Kidney (tissue), 13 donors: ENCODE measurements at regions not wholly inside any gene's neighbourhood (a gene's known extent, or its start where the extent isn't known, plus 50 kb on each side); places are given as distances from the start of the nearest gene placed in this dataset.

ENCODE experiments used
- DNase-seq, 5 donors: peaks; one replicate each; pipeline ENCODE4 v3.0.0-alpha.2; 2013 to 2020
- FAIRE-seq: peaks from 2 replicates; lab custom pipeline; 2012; peaks lifted over from hg19 to GRCh38; lab: Jason Lieb, UNC
- H3K27ac ChIP-seq, 2 donors: one replicate each; pipeline ENCODE4 v1.7.0; 2013; ENCODE audit warnings: low read depth in 2 of 2, low read length in 2 of 2, inconsistent platforms in 1 of 2
- H3K27me3 ChIP-seq: one replicate; pipeline ENCODE4 v1.7.1; 2013; ENCODE audit warnings: low read length, inconsistent platforms; ENCODE audit not compliant: control insufficient read depth, insufficient read depth
- H3K36me3 ChIP-seq, 3 donors: one replicate each; pipeline versions ENCODE4 v1.7.0 to v1.7.1; 2013; ENCODE audit warnings: low read length in 3 of 3, control low read depth in 1 of 3, inconsistent platforms in 1 of 3; ENCODE audit not compliant: insufficient read depth in 3 of 3, control insufficient read depth in 2 of 3
- H3K4me1 ChIP-seq, 3 donors: one replicate each; pipeline versions ENCODE4 v1.7.0 to v1.7.1; 2013; ENCODE audit warnings: low read length in 3 of 3, inconsistent platforms in 1 of 3, low read depth in 1 of 3; ENCODE audit not compliant: control insufficient read depth in 2 of 3, insufficient read depth in 2 of 3
- H3K4me3 ChIP-seq, 3 donors: one replicate each; pipeline versions ENCODE4 v1.7.0 to v1.8.1; 2013; ENCODE audit warnings: low read length in 3 of 3, control low read depth in 1 of 3, inconsistent platforms in 1 of 3
- H3K9ac ChIP-seq, 3 donors: one replicate each; pipeline versions ENCODE4 v1.7.0 to v1.7.1; 2013; ENCODE audit warnings: low read length in 3 of 3, control low read depth in 1 of 3, inconsistent platforms in 1 of 3
- H3K9me3 ChIP-seq, 3 donors: one replicate each; pipeline versions ENCODE4 v1.7.0 to v1.7.1; 2013; ENCODE audit warnings: low read length in 3 of 3, control low read depth in 1 of 3, inconsistent platforms in 1 of 3; ENCODE audit not compliant: control insufficient read depth in 2 of 3, insufficient read depth in 1 of 3
- intact Hi-C: fragments of 100-400 bp; cut with DNase I; formaldehyde crosslinking; loops from one replicate; pipeline ENCODE4 v1.11.1; 2022
- TF ChIP-seq, protein P1 (sequence below): IDR thresholded peaks from 3 replicates; pipeline ENCODE4 v1.5.1; 2012; ENCODE audit warnings: mild to moderate bottlenecking, moderate library complexity, borderline replicate concordance; ENCODE audit not compliant: insufficient read depth; ENCODE audit errors: extremely low read depth
- donor health status: control.
- donor health status: control.
- donor health status: control.
- donor health status: control.
- donor health status: control.
- donor health status: DM: yes; HTN: yes; CAD: no.
- donor health status: Normal renal cell carcinoma (clear cell type).

DNA sequence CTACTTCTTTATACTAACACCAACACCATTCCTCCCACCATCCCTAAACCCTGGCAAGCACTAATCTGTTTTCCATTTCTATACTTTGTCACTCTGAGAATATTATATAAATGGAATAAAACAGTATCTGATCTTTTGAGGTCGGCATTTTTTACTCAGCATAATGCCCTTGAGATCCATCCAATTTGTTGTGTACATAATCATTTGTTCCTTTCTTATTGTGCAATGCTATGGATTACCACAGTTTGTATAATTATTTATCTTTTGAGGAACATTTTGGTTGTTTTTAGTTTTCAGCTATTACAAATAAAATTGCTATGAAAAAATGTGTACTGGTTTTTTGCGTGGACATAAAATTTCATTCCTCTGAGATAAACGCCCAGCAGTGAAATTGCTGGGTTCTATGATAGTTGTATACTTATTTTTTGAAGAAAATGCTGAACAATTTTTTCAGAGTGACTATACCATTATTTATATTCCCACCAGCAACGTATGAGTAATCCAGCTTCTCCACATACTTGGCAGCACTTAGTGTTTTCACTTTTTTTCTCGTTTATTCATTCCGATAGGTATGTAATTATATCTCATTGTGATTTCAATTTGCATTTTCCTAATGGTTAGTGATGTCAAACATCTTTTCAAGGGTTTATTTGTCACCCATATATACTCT, 154.3 kb upstream of the DCAF8L1 start:
- Histone ChIP-seq H3K36me3 (no peaks in the 10 kb centered on the region), H3K27ac (no peak overlapping the region), H3K9me3 (no peaks in the 10 kb centered on the region), H3K4me1 (no peaks in the 10 kb centered on the region), H3K4me3 (no peak overlapping the region), H3K27me3 (no peaks in the 10 kb centered on the region), H3K9ac (no peak overlapping the region)
- intact Hi-C loops: no loop called here
- FAIRE-seq (peak; percentile 6), DNase-seq (no peak)
- TF ChIP-seq, protein P1, sequence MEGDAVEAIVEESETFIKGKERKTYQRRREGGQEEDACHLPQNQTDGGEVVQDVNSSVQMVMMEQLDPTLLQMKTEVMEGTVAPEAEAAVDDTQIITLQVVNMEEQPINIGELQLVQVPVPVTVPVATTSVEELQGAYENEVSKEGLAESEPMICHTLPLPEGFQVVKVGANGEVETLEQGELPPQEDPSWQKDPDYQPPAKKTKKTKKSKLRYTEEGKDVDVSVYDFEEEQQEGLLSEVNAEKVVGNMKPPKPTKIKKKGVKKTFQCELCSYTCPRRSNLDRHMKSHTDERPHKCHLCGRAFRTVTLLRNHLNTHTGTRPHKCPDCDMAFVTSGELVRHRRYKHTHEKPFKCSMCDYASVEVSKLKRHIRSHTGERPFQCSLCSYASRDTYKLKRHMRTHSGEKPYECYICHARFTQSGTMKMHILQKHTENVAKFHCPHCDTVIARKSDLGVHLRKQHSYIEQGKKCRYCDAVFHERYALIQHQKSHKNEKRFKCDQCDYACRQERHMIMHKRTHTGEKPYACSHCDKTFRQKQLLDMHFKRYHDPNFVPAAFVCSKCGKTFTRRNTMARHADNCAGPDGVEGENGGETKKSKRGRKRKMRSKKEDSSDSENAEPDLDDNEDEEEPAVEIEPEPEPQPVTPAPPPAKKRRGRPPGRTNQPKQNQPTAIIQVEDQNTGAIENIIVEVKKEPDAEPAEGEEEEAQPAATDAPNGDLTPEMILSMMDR: no peak

DNA sequence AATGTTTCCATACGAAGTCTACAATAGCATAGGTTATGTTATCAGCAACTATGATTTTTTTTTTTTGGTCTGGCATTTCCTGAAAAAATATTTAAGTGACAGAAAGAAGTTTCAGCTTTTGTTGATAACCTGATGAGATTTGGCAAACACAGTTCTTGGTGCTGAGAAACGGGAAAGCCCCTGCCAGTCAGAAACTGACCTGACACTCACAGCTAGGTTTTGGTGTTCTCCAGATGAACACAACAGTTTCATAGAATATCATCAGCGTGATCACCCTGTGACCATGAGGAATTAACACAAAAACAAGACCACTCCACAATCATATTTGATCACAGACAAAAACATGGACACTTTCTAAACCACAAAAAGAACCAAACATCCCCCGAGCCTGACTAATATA, 152.5 kb upstream of the DCAF8L1 start:
- Histone ChIP-seq H3K9ac (no peak overlapping the region), H3K27ac (no peak overlapping the region), H3K9me3 (no peaks in the 10 kb centered on the region), H3K4me3 (no peak overlapping the region), H3K4me1 (no peaks in the 10 kb centered on the region), H3K36me3 (no peaks in the 10 kb centered on the region), H3K27me3 (no peaks in the 10 kb centered on the region)
- intact Hi-C loops: no loop called here
- TF ChIP-seq, protein P1: no peak
- FAIRE-seq: no peak
- DNase-seq: no peak

DNA sequence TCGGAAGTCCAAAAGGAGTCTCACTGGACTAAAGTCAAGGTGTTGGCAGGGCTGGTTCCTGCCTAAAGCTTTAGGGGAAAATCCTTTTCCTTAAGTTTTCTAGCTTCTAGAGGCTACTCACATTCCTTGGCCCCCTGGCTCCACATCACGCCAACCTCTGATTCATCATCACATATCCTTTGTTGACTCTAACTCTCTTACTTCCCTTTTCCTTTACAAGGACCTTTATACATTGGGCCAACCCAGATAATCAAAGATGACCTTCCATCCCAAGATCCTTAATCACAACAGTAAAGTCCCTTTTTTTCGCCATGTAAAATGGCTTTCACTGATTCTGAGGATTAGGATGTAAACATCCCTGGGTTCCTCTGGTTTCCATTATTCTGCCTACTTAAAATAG, 146.4 kb upstream of the DCAF8L1 start:
- Histone ChIP-seq H3K4me3 (no peak overlapping the region), H3K4me1 (no peaks in the 10 kb centered on the region), H3K27ac (no peak overlapping the region), H3K9me3 (no peaks in the 10 kb centered on the region), H3K9ac (no peak overlapping the region), H3K36me3 (no peaks in the 10 kb centered on the region), H3K27me3 (no peaks in the 10 kb centered on the region)
- no peak for FAIRE-seq
- intact Hi-C loops: no loop called here
- TF ChIP-seq, protein P1: no peak
- DNase-seq: no peak

DNA sequence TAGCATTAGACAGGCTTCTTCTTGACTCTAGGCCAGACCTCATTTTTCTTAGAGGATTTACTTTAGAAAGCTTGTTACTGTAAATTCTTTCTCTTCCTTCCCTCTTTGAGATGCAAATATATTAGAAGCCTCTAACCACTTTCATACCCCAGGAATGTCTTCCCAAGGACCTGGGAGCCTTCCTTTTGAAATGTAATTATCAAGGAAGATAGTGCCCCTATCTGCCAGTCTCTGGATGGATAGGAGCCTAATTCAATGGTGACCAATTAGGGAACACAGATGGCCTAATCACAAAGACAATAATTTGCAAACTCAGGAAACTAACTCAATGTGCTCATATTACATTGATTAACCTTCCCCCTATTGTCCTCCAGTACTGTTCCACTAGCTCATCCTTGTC, 145.6 kb upstream of the DCAF8L1 start:
- FAIRE-seq (no peak), DNase-seq (no peak)
- Histone ChIP-seq H3K9me3 (no peaks in the 10 kb centered on the region), H3K36me3 (no peaks in the 10 kb centered on the region), H3K4me1 (no peaks in the 10 kb centered on the region), H3K27me3 (no peaks in the 10 kb centered on the region), H3K4me3 (no peak overlapping the region), H3K9ac (no peak overlapping the region), H3K27ac (no peak overlapping the region)
- TF ChIP-seq, protein P1: no peak
- intact Hi-C loops: no loop called here
